ENCODE measurements at regions not wholly inside any gene's neighbourhood (a gene's known extent, or its start where the extent isn't known, plus 50 kb on each side); places are given as distances from the start of the nearest gene placed in this dataset.

DNA sequence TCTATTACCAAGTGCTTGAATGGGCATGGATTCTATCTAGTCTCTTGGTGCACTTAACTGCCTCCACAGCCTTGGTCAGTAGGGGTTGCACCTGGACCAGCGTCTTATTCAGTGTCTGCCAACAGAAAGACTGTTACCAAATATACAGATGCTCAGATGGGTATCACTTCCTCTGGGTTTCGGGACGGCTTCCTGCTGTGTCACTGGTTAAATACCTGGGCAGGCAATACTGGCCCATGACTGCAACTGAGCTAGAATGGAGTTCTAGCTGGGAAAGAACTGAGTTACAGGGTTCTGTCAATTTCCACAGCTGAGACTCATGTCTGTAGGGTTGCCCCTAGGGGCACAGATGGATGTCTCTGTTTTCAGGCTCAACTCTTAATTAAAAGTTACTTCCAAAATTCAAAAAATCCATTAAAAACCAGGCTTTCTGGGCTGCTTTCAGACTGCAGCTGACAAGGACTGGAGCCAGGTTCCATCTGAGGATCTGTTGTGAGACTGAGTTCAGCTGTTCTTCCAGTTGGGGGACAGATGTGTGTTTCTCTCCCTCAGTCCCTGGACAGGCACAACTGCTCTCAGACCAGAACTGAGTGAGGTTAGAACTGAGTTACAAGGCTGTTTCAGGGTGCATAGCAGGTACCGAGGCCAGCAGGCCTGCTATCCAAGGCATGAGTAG, 789.6 kb upstream of the SLC8A1 start:
- Histone ChIP-seq H4K20me1 (ENCODE audit: insufficient read depth) (no peaks in the 10 kb centered on the region), H3K79me2 (ENCODE audit: insufficient read depth, low read depth) (no peaks in the 10 kb centered on the region), H3K4me3 (IDR thresholded peaks at IDR 0.05; ENCODE audit: insufficient read depth, low read depth, low read length) (no peak overlapping the region), H2AFZ (ENCODE audit: low read depth) (no peak overlapping the region), H3K9ac (no peak overlapping the region), H3K4me1 (ENCODE audit: low read depth, poor library complexity, severe bottlenecking) (no peaks in the 10 kb centered on the region), H3K4me2 (no peak overlapping the region), H3K36me3 (ENCODE audit: insufficient read depth) (no peaks in the 10 kb centered on the region), H3K27ac (no peak overlapping the region), H3K27me3 (ENCODE audit: insufficient read depth, low read depth) (no peaks in the 10 kb centered on the region)
- TF ChIP-seq CTCF (conservative IDR thresholded peaks at IDR 0.05; ENCODE audit: low read depth, low read length): no peak

DNA sequence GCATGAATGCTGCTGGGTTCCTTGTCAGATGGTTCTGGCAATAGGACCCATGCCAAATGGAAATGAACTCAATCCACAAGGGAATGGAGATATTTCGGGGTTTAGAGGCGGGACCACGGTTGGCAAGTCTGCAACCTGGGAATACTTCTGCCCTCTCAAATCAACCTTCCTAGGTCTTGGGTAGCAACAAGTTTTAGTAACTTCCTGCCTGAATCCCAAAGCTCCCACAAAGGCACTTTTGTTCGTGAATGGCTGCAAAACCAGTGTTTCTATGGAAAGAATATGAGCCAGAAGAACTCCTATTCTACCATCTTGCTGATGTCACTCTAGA, 790.1 kb upstream of the SLC8A1 start:
- no peak for TF ChIP-seq CTCF (conservative IDR thresholded peaks at IDR 0.05; ENCODE audit: low read depth, low read length)
- H3K4me3 ChIP-seq (IDR thresholded peaks at IDR 0.05; ENCODE audit: insufficient read depth, low read depth, low read length): no peak overlapping the region
- H3K27ac ChIP-seq: no peak overlapping the region
- no peaks in the 10 kb centered on the region for H3K27me3 ChIP-seq (ENCODE audit: insufficient read depth, low read depth)
- no peak overlapping the region for H3K4me2 ChIP-seq
- no peaks in the 10 kb centered on the region for H3K79me2 ChIP-seq (ENCODE audit: insufficient read depth, low read depth)
- no peak overlapping the region for H3K9ac ChIP-seq
- H2AFZ ChIP-seq (ENCODE audit: low read depth): no peak overlapping the region
- no peaks in the 10 kb centered on the region for H3K4me1 ChIP-seq (ENCODE audit: low read depth, poor library complexity, severe bottlenecking)
- no peaks in the 10 kb centered on the region for H4K20me1 ChIP-seq (ENCODE audit: insufficient read depth)
- no peaks in the 10 kb centered on the region for H3K36me3 ChIP-seq (ENCODE audit: insufficient read depth)

GRCh38 chr2:41267929-41268659, 779.7 kb upstream of the PKDCC start:
- Histone ChIP-seq H3K9ac (no peak overlapping the region), H4K20me1 (ENCODE audit: insufficient read depth) (no peaks in the 10 kb centered on the region), H3K4me1 (ENCODE audit: low read depth, poor library complexity, severe bottlenecking) (no peaks in the 10 kb centered on the region), H3K27ac (no peak overlapping the region), H3K27me3 (ENCODE audit: insufficient read depth, low read depth) (no peaks in the 10 kb centered on the region), H3K4me3 (IDR thresholded peaks at IDR 0.05; ENCODE audit: insufficient read depth, low read depth, low read length) (no peak overlapping the region), H3K4me2 (no peak overlapping the region), H3K36me3 (ENCODE audit: insufficient read depth) (no peaks in the 10 kb centered on the region), H3K79me2 (ENCODE audit: insufficient read depth, low read depth) (no peaks in the 10 kb centered on the region), H2AFZ (ENCODE audit: low read depth) (no peak overlapping the region)
- no peak for TF ChIP-seq CTCF (conservative IDR thresholded peaks at IDR 0.05; ENCODE audit: low read depth, low read length)

DNA sequence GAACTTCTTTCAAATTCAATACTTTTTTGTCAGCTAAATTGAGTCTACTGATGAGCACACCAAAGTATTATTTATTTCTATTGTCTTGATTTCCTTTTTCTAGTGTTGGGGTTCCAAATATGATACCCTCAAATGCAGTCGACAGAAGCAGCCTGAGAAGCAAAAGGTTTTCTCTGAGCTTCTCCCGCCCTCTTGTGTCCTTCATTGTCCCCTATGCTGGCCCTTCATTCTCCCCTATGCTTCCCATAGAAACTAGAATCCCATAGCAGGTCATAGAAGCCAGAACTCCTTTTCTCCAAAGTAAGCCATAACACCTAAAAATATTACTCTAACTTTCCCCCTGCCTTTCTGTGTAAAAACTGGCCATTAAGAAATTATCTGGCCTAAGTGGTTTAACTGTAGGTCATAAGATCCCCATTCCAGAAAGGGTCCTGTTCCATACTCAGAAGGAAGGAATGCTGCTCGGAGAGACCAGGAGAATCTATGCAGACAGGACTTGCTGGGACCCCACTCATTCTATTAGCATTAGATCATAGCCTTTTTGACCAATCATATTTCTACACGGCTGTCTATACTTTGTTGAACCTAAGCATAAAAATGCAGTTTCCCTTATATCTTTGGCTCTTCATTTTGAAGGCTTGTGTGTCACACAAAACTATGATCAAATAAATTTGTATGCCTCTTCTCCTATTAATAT, 764.6 kb upstream of the PKDCC start:
- H3K27me3 ChIP-seq (ENCODE audit: insufficient read depth, low read depth): no peaks in the 10 kb centered on the region
- no peak overlapping the region for H2AFZ ChIP-seq (ENCODE audit: low read depth)
- no peak overlapping the region for H3K4me2 ChIP-seq
- H3K79me2 ChIP-seq (ENCODE audit: insufficient read depth, low read depth): no peaks in the 10 kb centered on the region
- no peaks in the 10 kb centered on the region for H3K36me3 ChIP-seq (ENCODE audit: insufficient read depth)
- H3K4me1 ChIP-seq (ENCODE audit: low read depth, poor library complexity, severe bottlenecking): no peaks in the 10 kb centered on the region
- no peaks in the 10 kb centered on the region for H4K20me1 ChIP-seq (ENCODE audit: insufficient read depth)
- no peak overlapping the region for H3K27ac ChIP-seq
- no peak overlapping the region for H3K9ac ChIP-seq
- TF ChIP-seq CTCF (conservative IDR thresholded peaks at IDR 0.05; ENCODE audit: low read depth, low read length): no peak
- no peak overlapping the region for H3K4me3 ChIP-seq (IDR thresholded peaks at IDR 0.05; ENCODE audit: insufficient read depth, low read depth, low read length)
